ENCODE measurements at regions not wholly inside any gene's neighbourhood (a gene's known extent, or its start where the extent isn't known, plus 50 kb on each side); places are given as distances from the start of the nearest gene placed in this dataset.

DNA sequence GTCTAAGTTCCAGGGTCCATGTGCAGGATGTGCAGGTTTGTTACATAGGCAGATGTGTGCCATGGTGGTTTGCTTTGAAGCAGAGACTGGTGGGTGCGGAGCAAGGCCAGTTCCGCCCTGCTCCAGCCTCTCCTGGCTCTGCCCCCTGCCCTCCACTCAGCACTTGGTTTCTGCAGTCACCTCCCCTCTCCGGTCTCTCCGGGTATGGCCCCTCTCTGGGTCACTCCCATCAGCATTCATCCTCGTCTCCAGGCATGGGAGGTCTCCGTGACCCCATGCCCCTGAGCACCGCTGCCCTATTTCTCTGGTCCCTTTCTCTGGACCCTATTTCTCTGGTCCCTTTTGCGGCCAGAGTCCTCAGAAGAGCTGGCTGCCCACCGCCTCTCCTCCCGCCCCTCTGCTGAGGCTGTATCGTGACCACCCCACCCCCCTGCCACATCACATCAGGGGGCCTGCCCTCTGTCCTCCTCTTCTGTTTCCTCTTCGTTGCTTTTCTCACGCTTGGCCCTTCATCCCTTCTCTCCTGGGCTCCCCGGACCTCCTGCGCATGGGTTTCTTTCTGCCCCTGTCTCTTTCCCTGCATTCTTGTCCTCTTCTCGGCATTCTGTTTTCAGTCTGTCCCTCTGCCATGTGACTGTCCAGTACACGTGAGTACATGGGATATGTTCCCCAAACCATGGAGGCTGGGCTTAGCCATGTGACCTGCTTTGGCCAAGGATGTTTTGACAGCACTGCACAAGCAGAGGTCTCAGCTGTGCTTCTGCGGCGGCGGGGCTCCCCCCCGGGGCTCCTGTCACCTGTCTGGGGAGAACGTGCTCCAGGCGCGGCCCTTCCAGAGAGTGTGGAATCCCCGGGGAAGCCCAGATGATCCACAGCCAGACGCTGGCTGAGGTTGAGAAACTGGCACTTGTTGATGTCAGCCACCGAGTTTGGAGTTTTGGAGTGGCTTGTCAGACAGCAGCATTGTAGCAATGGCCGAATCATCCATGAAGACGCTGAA lies 54.4 kb upstream of the C1orf174 start:
- Histone ChIP-seq H3K27ac (ENCODE audit: low read depth, low read length) (no peak overlapping the region), H3K4me3 (ENCODE audit: low read length in 3 of 3) (no peak overlapping the region), H3K36me3 (ENCODE audit: control insufficient read depth in 3 of 3, insufficient read depth in 3 of 3, low read length in 3 of 3) (no peaks in the 10 kb centered on the region), H3K4me1 (ENCODE audit: control insufficient read depth in 3 of 3, insufficient read depth in 3 of 3, low read length in 3 of 3) (peaks cover 2 to 11% (median 3%) of the 10 kb centered on the region in 3 donors), H3K27me3 (ENCODE audit: control insufficient read depth in 3 of 3, insufficient read depth in 3 of 3, low read length in 3 of 3) (peaks cover 21 to 55% (median 46%) of the 10 kb centered on the region in 3 donors), H3K9me3 (ENCODE audit: control insufficient read depth in 3 of 3, low read length in 3 of 3) (peaks cover 0 to under 1% (median 0%) of the 10 kb centered on the region in 3 donors), H3K9ac (ENCODE audit: low read depth in 1 of 3, low read length in 3 of 3) (no peak overlapping the region)

DNA sequence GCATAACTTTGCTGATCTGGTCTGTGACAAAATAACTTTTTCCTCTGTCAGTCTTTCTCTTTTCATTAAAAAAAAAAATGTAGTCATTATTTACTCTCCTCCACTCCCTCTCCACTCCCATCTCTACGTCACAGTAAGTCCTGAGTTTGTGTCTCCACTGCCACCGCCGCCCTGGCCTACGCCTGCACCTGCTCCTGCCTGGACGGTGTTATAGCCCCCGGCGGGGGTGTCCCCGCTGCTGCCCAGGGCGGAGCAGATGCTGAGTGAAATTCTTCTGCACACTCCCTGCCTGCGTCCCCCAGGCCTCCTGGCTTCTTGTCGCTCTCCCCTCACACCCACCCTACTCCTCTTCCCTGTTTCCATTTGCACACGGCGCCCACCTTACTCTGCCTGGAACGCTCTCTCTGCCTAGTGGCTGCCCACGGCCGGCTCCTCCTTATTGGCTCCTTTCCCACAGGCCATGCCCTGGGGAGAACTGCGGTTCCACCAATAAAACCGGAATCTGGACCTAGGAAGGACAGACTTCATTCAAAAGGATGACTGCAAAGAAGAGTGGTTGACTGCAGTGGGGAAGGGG lies 55.2 kb upstream of the C1orf174 start:
- Histone ChIP-seq H3K9ac (ENCODE audit: low read depth in 1 of 3, low read length in 3 of 3) (no peak overlapping the region), H3K27me3 (ENCODE audit: control insufficient read depth in 3 of 3, insufficient read depth in 3 of 3, low read length in 3 of 3) (peaks cover 20 to 55% (median 46%) of the 10 kb centered on the region in 3 donors), H3K9me3 (ENCODE audit: control insufficient read depth in 3 of 3, low read length in 3 of 3) (no peaks in the 10 kb centered on the region), H3K36me3 (ENCODE audit: control insufficient read depth in 3 of 3, insufficient read depth in 3 of 3, low read length in 3 of 3) (no peaks in the 10 kb centered on the region), H3K4me1 (ENCODE audit: control insufficient read depth in 3 of 3, insufficient read depth in 3 of 3, low read length in 3 of 3) (peaks cover 2 to 11% (median 3%) of the 10 kb centered on the region in 3 donors), H3K4me3 (ENCODE audit: low read length in 3 of 3) (no peak overlapping the region), H3K27ac (ENCODE audit: low read depth, low read length) (no peak overlapping the region)

DNA sequence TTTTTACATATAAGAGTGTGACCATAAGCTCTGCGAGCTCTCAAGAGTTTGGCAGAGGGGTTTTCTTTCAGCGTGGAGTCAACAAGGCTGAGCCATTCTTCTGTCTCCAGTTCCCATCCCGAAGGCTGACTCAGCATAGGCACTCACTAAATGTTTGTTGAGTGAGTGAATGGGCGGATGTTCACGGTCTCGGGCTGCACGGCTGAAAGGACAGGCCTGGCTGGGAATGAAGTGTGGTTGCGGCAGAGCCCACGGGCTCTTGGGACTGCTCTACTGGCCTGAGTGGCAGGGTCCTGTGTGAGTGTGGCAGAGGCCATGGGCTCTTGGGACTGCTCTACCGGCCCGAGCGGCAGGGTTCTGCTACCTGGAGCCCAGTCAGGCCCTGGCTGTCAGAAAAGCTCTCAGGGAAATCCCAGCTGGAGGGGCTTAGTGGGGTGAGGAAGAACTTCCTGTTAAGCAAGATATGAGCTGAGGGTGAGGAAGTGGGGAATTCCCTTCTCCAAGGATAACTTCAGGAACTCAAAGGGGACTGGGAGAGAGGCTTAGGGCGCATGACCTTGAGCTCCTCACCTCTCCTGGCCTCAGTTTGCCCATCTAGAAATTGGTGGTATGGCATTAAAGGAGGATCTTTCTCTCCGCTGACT lies 56.6 kb upstream of the C1orf174 start:
- H3K9ac ChIP-seq (ENCODE audit: low read depth in 1 of 3, low read length in 3 of 3), result no peak overlapping the region
- no peaks in the 10 kb centered on the region for H3K36me3 ChIP-seq (ENCODE audit: control insufficient read depth in 3 of 3, insufficient read depth in 3 of 3, low read length in 3 of 3)
- H3K9me3 ChIP-seq (ENCODE audit: control insufficient read depth in 3 of 3, low read length in 3 of 3), result no peaks in the 10 kb centered on the region
- peaks cover 2 to 11% (median 3%) of the 10 kb centered on the region in 3 donors for H3K4me1 ChIP-seq (ENCODE audit: control insufficient read depth in 3 of 3, insufficient read depth in 3 of 3, low read length in 3 of 3)
- no peak overlapping the region for H3K4me3 ChIP-seq (ENCODE audit: low read length in 3 of 3)
- H3K27ac ChIP-seq (ENCODE audit: low read depth, low read length), result no peak overlapping the region
- peaks cover 20 to 55% (median 46%) of the 10 kb centered on the region in 3 donors for H3K27me3 ChIP-seq (ENCODE audit: control insufficient read depth in 3 of 3, insufficient read depth in 3 of 3, low read length in 3 of 3)

DNA sequence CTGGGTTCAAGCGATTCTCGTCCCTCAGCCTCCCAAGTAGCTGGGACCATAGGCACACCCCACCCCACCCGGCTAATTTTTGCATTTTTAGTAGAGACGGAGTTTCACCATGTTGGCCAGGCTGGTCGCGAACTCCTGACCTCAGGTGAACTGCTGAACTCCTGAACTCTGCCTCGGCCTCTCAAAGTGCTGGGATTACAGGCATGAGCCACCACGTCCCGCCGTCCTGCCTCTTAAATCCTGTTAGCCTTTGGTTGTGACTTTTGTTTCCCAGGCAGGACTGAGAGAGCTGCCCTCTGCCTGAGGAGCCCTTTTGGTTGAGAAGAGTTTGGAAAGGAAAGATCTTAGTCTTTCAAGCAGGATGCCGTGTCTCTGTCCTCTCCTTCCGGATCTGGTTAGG lies 59.3 kb upstream of the C1orf174 start:
- H3K9ac ChIP-seq (ENCODE audit: low read depth in 1 of 3, low read length in 3 of 3), result no peak overlapping the region
- H3K4me3 ChIP-seq (ENCODE audit: low read length in 3 of 3), result no peak overlapping the region

GRCh38 chr1:3963554-3963953 lies 63.5 kb upstream of the C1orf174 start:
- Histone ChIP-seq H3K9me3 (ENCODE audit: control insufficient read depth in 3 of 3, low read length in 3 of 3) (no peaks in the 10 kb centered on the region), H3K4me1 (ENCODE audit: control insufficient read depth in 3 of 3, insufficient read depth in 3 of 3, low read length in 3 of 3) (no peaks in the 10 kb centered on the region), H3K4me3 (ENCODE audit: low read length in 3 of 3) (no peak overlapping the region), H3K36me3 (ENCODE audit: control insufficient read depth in 3 of 3, insufficient read depth in 3 of 3, low read length in 3 of 3) (no peaks in the 10 kb centered on the region), H3K27me3 (ENCODE audit: control insufficient read depth in 3 of 3, insufficient read depth in 3 of 3, low read length in 3 of 3) (peaks cover 0 to 7% (median 1%) of the 10 kb centered on the region in 3 donors), H3K27ac (ENCODE audit: low read depth, low read length) (no peak overlapping the region), H3K9ac (ENCODE audit: low read depth in 1 of 3, low read length in 3 of 3) (no peak overlapping the region)

More for the DNA sequence above, 59.3 kb upstream of the C1orf174 start:
- Histone ChIP-seq H3K9me3 (ENCODE audit: control insufficient read depth in 3 of 3, low read length in 3 of 3) (no peaks in the 10 kb centered on the region), H3K27ac (ENCODE audit: low read depth, low read length) (no peak overlapping the region), H3K4me1 (ENCODE audit: control insufficient read depth in 3 of 3, insufficient read depth in 3 of 3, low read length in 3 of 3) (peaks cover 2 to 11% (median 3%) of the 10 kb centered on the region in 3 donors), H3K36me3 (ENCODE audit: control insufficient read depth in 3 of 3, insufficient read depth in 3 of 3, low read length in 3 of 3) (no peaks in the 10 kb centered on the region), H3K27me3 (ENCODE audit: control insufficient read depth in 3 of 3, insufficient read depth in 3 of 3, low read length in 3 of 3) (peaks cover 14 to 30% (median 26%) of the 10 kb centered on the region in 3 donors)

GRCh38 chr1:3965693-3966092 lies 65.6 kb upstream of the C1orf174 start:
- H3K27ac ChIP-seq (ENCODE audit: low read depth, low read length), result no peak overlapping the region
- H3K9me3 ChIP-seq (ENCODE audit: control insufficient read depth in 3 of 3, low read length in 3 of 3), result no peaks in the 10 kb centered on the region
- H3K4me3 ChIP-seq (ENCODE audit: low read length in 3 of 3), result no peak overlapping the region
- no peaks in the 10 kb centered on the region for H3K36me3 ChIP-seq (ENCODE audit: control insufficient read depth in 3 of 3, insufficient read depth in 3 of 3, low read length in 3 of 3)
- H3K27me3 ChIP-seq (ENCODE audit: control insufficient read depth in 3 of 3, insufficient read depth in 3 of 3, low read length in 3 of 3), result peaks cover 0 to 11% (median 7%) of the 10 kb centered on the region in 3 donors
- no peak overlapping the region for H3K9ac ChIP-seq (ENCODE audit: low read depth in 1 of 3, low read length in 3 of 3)
- no peaks in the 10 kb centered on the region for H3K4me1 ChIP-seq (ENCODE audit: control insufficient read depth in 3 of 3, insufficient read depth in 3 of 3, low read length in 3 of 3)

DNA sequence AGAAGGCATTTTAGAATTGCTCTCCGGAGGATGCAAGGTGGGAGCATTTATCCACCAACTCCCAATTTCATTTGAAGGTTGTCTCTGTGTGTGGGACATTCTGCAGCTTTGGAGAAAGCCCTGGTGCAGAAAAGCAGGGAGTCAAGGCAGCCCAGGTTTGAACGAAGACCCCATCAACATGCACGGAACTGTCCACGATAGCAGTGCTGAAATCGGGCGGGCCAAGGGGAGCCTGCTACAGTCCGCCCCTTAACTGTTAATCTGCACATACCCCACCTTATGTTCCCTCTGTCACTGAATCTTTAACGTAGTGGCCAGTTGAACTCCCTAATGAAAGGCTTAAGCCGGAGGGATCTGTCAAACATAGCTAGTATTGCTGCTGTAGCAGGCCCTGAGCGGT lies 68.8 kb upstream of the C1orf174 start:
- Histone ChIP-seq H3K4me1 (ENCODE audit: control insufficient read depth in 3 of 3, insufficient read depth in 3 of 3, low read length in 3 of 3) (no peaks in the 10 kb centered on the region), H3K9me3 (ENCODE audit: control insufficient read depth in 3 of 3, low read length in 3 of 3) (no peaks in the 10 kb centered on the region), H3K9ac (ENCODE audit: low read depth in 1 of 3, low read length in 3 of 3) (no peak overlapping the region), H3K27me3 (ENCODE audit: control insufficient read depth in 3 of 3, insufficient read depth in 3 of 3, low read length in 3 of 3) (peaks cover 0 to 24% (median 20%) of the 10 kb centered on the region in 3 donors), H3K27ac (ENCODE audit: low read depth, low read length) (no peak overlapping the region), H3K4me3 (ENCODE audit: low read length in 3 of 3) (no peak overlapping the region), H3K36me3 (ENCODE audit: control insufficient read depth in 3 of 3, insufficient read depth in 3 of 3, low read length in 3 of 3) (no peaks in the 10 kb centered on the region)

GRCh38 chr1:3971981-3972380 lies 71.9 kb upstream of the C1orf174 start:
- Histone ChIP-seq H3K27me3 (ENCODE audit: control insufficient read depth in 3 of 3, insufficient read depth in 3 of 3, low read length in 3 of 3) (peaks cover 0 to 33% (median 27%) of the 10 kb centered on the region in 3 donors), H3K27ac (ENCODE audit: low read depth, low read length) (no peak overlapping the region), H3K4me1 (ENCODE audit: control insufficient read depth in 3 of 3, insufficient read depth in 3 of 3, low read length in 3 of 3) (no peaks in the 10 kb centered on the region), H3K36me3 (ENCODE audit: control insufficient read depth in 3 of 3, insufficient read depth in 3 of 3, low read length in 3 of 3) (no peaks in the 10 kb centered on the region), H3K9ac (ENCODE audit: low read depth in 1 of 3, low read length in 3 of 3) (no peak overlapping the region), H3K4me3 (ENCODE audit: low read length in 3 of 3) (no peak overlapping the region), H3K9me3 (ENCODE audit: control insufficient read depth in 3 of 3, low read length in 3 of 3) (no peaks in the 10 kb centered on the region)

DNA sequence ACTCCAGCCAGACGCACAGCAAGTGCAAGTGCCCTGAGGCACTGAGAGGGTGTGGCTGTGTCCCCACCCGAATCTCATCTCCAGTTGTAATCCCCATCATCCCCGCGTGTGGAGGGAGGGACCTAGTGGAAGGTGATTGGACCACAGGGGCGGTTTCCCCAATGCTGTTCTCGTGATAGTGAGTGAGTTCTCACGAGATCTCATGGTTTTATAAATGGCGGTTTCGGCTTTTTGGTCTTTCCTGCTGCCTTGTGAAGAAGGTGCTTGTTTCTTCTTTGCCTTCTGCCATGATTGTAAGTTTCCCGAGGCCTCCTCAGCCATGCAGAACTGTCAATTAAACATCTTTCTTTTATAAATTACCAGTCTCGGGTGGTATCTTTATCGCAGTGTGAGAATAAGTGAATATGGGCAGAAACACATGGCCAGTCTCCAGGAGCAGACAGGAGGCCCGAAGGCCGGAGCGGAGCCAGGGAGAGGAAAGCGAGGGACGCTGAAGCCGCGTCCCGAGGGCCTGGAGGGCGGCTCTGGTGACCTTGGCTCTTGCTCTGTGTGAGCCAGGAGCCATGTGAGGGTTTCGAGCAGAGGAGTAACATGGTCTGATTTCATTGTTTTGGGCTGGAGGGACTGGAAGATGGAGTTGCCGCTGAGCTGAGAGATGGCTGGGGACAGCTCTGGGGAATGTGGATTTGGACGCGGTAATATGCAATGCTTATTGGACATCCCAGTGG lies 76.0 kb upstream of the C1orf174 start:
- no peak overlapping the region for H3K27ac ChIP-seq (ENCODE audit: low read depth, low read length)
- H3K9me3 ChIP-seq (ENCODE audit: control insufficient read depth in 3 of 3, low read length in 3 of 3), result no peaks in the 10 kb centered on the region
- H3K4me1 ChIP-seq (ENCODE audit: control insufficient read depth in 3 of 3, insufficient read depth in 3 of 3, low read length in 3 of 3), result no peaks in the 10 kb centered on the region
- H3K9ac ChIP-seq (ENCODE audit: low read depth in 1 of 3, low read length in 3 of 3), result no peak overlapping the region
- H3K4me3 ChIP-seq (ENCODE audit: low read length in 3 of 3), result no peak overlapping the region
- peaks cover 1 to 40% (median 29%) of the 10 kb centered on the region in 3 donors for H3K27me3 ChIP-seq (ENCODE audit: control insufficient read depth in 3 of 3, insufficient read depth in 3 of 3, low read length in 3 of 3)
- no peaks in the 10 kb centered on the region for H3K36me3 ChIP-seq (ENCODE audit: control insufficient read depth in 3 of 3, insufficient read depth in 3 of 3, low read length in 3 of 3)
